ENCODE measurements at regions not wholly inside any gene's neighbourhood (a gene's known extent, or its start where the extent isn't known, plus 50 kb on each side); places are given as distances from the start of the nearest gene placed in this dataset.

- TF ChIP-seq POLR2A (IDR thresholded peaks at IDR 0.05): no peak
- no peak for TF ChIP-seq CTCF (IDR thresholded peaks at IDR 0.05)
These were observed 415.2 kb upstream of the FRG2C start for GRCh38 chr3:75248974-75249373.

Measured in suprapubic skin (tissue), 3 donors.